RWPE1 (cell line): ENCODE measurements at regions not wholly inside any gene's neighbourhood (a gene's known extent, or its start where the extent isn't known, plus 50 kb on each side); places are given as distances from the start of the nearest gene placed in this dataset.

Experiments used
- CTCF ChIA-PET: fragments of 350-600 bp; sonication (Branson Sonifier 250); formaldehyde crosslinking; extraction: SDS; loops from one replicate; lab custom pipeline; 2021; lab: Yijun Ruan, JAX
- POLR2A ChIA-PET: fragments of 400-600 bp; formaldehyde crosslinking; extraction: SDS; loops from one replicate; lab custom pipeline; 2020; ENCODE audit warnings: antibody characterized with exemption; ENCODE audit not compliant: low non-redundant PET; lab: Yijun Ruan, JAX
- DNase-seq: peaks from one replicate; pipeline ENCODE4 v3.0.0; 2012; ENCODE audit warnings: low spot score
- H3K27ac ChIP-seq: fragments of 450-650 bp; 2 replicates; pipeline ENCODE4 v1.5.1; 2017
- TF ChIP-seq, protein P1 (sequence below): fragments of 450-650 bp; conservative IDR thresholded peaks from 2 replicates; pipeline ENCODE4 v1.5.1; 2017; ENCODE audit warnings: low read depth, mild to moderate bottlenecking

DNA sequence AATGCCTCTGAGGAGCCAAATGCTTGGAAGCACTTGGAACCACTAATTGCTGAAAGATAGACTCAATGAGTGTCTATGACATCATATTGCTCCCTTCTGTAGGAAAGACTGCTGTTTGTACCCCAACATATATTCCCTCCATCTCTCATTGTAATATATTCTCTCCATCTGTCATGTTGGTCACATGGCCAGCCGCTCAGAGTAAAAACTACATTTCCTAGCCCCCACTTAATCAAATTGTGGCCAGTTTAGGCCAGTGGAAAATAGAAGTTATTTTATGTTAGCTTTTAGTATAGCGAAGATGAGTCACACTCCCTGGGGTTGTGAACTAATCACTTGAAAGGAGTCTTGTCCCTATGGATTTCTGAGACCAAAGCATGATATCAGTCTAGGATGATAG is 160.2 kb downstream of the HNMT start:
- CTCF ChIA-PET: no interaction called here
- TF ChIP-seq, protein P1, sequence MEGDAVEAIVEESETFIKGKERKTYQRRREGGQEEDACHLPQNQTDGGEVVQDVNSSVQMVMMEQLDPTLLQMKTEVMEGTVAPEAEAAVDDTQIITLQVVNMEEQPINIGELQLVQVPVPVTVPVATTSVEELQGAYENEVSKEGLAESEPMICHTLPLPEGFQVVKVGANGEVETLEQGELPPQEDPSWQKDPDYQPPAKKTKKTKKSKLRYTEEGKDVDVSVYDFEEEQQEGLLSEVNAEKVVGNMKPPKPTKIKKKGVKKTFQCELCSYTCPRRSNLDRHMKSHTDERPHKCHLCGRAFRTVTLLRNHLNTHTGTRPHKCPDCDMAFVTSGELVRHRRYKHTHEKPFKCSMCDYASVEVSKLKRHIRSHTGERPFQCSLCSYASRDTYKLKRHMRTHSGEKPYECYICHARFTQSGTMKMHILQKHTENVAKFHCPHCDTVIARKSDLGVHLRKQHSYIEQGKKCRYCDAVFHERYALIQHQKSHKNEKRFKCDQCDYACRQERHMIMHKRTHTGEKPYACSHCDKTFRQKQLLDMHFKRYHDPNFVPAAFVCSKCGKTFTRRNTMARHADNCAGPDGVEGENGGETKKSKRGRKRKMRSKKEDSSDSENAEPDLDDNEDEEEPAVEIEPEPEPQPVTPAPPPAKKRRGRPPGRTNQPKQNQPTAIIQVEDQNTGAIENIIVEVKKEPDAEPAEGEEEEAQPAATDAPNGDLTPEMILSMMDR: no peak
- POLR2A ChIA-PET: interaction anchor here (0.6 kb wide), 1 partner anchor 15 kb away, joined by 5 read pairs; no protein-coding TSS in a partner anchor
- no peak overlapping the region for H3K27ac ChIP-seq
- no peak for DNase-seq

DNA sequence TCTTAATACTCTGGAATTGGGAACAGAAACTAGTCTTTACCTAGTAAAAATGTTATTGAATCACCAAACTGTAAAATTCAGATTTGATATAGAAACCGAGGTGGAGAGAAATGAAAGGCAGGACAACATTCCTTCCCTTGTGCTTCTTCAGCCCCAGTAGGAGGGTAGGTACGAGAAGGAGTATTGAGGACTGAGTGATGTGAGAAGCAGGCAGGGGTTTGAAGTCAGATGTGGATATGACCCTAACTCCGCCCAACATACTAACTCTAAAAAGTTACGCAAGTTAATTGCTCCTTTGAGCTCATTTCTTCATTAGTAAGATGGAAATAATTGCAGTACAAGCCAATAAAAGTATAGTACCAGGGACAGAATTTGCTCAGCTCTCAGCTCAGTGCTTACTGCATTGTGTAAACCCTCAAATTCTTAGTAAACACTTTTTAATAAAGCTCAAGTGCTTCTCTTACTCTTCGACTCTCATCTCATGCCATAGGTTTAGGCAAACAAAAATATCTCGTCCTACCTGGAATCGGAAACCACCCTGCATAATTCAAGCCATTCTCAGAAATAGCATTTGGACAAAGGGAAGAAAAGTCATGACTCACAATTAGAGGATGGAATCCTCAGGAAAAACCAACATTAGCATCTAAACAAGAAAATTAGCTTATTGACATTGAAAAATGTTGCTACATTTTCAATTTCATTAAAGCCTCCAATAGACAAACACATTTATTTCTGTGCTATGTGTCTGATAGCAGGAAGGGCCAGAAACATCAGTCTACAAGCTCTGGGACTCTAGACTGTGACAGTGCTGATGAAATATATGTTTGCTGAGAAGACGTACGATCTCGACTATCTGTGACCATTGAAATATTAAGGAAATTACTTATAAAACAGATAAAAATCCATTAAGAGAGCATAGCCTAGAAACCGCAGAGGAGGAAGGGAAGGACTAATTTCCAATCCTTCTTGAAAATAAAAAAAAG is 161.3 kb downstream of the HNMT start:
- ChIA-PET POLR2A (no interaction called here), CTCF (interaction anchor here (0.6 kb wide), 1 partner anchor 26 kb away, joined by 4 read pairs; no protein-coding TSS in a partner anchor)
- no peak overlapping the region for H3K27ac ChIP-seq
- TF ChIP-seq, protein P1: no peak
- no peak for DNase-seq

DNA sequence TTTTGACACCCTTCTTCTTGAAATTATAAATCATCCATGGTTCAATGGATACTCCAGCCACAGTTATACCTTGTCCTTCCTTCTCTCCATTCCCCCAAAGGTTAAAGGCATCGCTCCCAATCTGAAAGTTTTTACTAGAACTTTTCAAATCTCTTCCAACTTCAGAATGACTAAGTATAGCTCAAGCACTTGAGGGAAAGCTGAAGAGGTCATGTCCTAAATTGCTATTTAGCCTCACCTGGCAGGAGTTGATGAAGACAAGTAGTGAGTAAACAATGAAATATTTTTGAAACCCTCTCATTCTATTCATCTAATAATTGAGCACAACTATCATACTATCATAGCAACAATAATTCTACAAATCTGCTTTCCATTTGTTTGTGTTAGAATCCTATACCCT is 167.8 kb downstream of the HNMT start:
- ChIA-PET POLR2A (no interaction called here), CTCF (no interaction called here)
- no peak overlapping the region for H3K27ac ChIP-seq
- TF ChIP-seq, protein P1: no peak
- no peak for DNase-seq

DNA sequence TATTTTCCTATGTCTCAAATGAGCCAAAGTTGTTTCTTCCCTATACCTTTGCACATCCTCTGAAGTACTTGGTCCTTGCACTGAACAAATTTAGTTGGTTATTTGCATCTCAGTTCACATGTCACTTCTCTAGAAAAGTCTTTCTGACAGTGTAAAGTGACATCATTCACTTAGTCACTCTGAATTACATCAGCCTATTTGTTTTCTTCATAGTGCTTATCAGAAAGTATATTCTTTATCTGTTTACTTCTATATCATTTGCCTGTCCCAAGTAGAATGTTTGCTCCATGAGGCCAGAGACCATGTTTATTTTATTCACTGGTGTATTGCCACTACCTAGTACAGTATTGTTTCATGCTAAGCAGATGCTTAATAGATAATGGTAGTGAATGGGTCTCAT is 173.7 kb downstream of the HNMT start:
- no peak overlapping the region for H3K27ac ChIP-seq
- ChIA-PET CTCF (no interaction called here), POLR2A (no interaction called here)
- no peak for DNase-seq
- TF ChIP-seq, protein P1: no peak

DNA sequence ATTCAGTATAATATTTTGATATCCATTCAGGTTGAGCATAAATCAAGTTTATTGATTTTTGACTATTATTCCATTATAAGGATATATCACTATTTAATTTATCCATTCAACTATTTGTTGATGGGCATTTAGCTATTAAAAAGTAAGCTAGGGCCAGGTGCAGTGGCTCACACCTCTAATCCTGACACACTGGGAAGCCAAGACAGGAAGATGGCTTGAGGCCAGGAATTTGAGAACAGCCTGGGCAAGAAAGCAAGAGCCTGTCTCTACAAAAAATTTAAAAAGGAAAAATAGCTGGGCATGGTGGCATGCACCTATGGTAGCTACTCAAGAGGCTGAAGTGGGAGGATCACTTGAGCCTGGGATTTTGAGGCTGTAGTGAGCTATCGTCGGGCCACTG is 183.5 kb downstream of the HNMT start:
- ChIA-PET POLR2A (no interaction called here), CTCF (interaction anchor here (0.7 kb wide), 1 partner anchor 47 kb away, joined by 4 read pairs; no protein-coding TSS in a partner anchor)
- DNase-seq: no peak
- TF ChIP-seq, protein P1: no peak
- no peak overlapping the region for H3K27ac ChIP-seq

DNA sequence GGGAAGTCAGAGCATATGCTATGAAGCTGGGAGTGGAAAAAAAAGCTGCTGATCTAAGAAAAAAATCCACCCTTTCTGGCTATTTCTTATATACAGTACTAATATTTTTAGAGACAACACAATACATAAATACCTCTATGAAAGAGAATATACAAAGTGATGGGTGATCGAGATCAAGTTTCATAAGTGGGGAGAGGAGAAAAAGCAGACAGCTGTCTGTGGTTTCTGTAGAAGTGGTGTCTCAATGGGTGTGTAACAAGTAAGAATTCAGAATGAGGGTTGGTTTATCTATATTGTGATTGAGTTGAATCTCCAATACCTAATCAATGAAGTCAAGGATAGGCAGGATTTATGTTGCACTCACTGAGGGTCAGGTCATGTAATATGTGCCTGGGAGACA is 191.0 kb downstream of the HNMT start:
- DNase-seq: no peak
- TF ChIP-seq, protein P1: no peak
- ChIA-PET CTCF (interaction anchor here (0.7 kb wide), 1 partner anchor 32 kb away, joined by 4 read pairs; no protein-coding TSS in a partner anchor), POLR2A (no interaction called here)
- H3K27ac ChIP-seq: no peak overlapping the region
